Natural killer cell treated with Interleukin-12 subunit alpha and Interleukin-12 subunit beta and Interleukin-15 and Interleukin-18, amount 100 ng/mL, for 72 hours (primary cell): ENCODE measurements at regions not wholly inside any gene's neighbourhood (a gene's known extent, or its start where the extent isn't known, plus 50 kb on each side); places are given as distances from the start of the nearest gene placed in this dataset.

ENCODE experiments used
- ATAC-seq, 2 donors: fragments of 150-1000 bp; cut with Tn5 transposase in 1 of 2; sonication (Bioruptor Pico), chemical (Tn5 transposase) in 1 of 2; 2 replicates each; pipeline ENCODE4 v1.10.0; 2021
- DNase-seq: peaks from one replicate; pipeline ENCODE4 v3.0.0; 2022; ENCODE audit warnings: low spot score
- H3K27ac Mint-ChIP-seq, 2 donors: 1 replicate in 1 of 2; 2 replicates in 1 of 2; pipeline ENCODE4 v1.8.0; 2022; ENCODE audit warnings: mixed read lengths in 2 of 2, mild to moderate bottlenecking in 1 of 2, moderate library complexity in 1 of 2
- H3K27me3 Mint-ChIP-seq, 2 donors: 1 replicate in 1 of 2; 2 replicates in 1 of 2; pipeline ENCODE4 v1.8.0; 2022; ENCODE audit warnings: mixed read lengths in 2 of 2
- H3K36me3 Mint-ChIP-seq: one replicate; pipeline ENCODE4 v1.8.0; 2022; ENCODE audit warnings: mixed read lengths
- H3K4me1 Mint-ChIP-seq, 2 donors: 1 replicate in 1 of 2; 2 replicates in 1 of 2; pipeline ENCODE4 v1.8.0; 2022; ENCODE audit warnings: low read depth in 2 of 2, mixed read lengths in 2 of 2, mild to moderate bottlenecking in 1 of 2
- H3K4me3 Mint-ChIP-seq: one replicate; pipeline ENCODE4 v1.8.0; 2022; ENCODE audit warnings: mixed read lengths
- H3K9me3 Mint-ChIP-seq: 2 replicates; pipeline ENCODE4 v1.8.0; 2022; ENCODE audit warnings: mixed read lengths

- H3K27me3 Mint-ChIP-seq, result no peaks in the 10 kb centered on the region
- H3K4me3 Mint-ChIP-seq, result no peak overlapping the region
- no peak for DNase-seq
- no peaks in the 10 kb centered on the region for H3K9me3 Mint-ChIP-seq
- peaks cover 9 to 10% of the 10 kb centered on the region in 2 donors for H3K4me1 Mint-ChIP-seq
- no peak for ATAC-seq
- H3K27ac Mint-ChIP-seq, result peak overlapping the region in 1 of 2 donors; percentile 39
- H3K36me3 Mint-ChIP-seq, result no peaks in the 10 kb centered on the region
Measured at GRCh38 chr15:95923792-95924191, 406.7 kb upstream of the NR2F2 start.

- Mint-ChIP-seq H3K4me1 (peaks cover 32 to 37% of the 10 kb centered on the region in 2 donors), H3K27ac (no peak overlapping the region)
- ATAC-seq, result no peak
Measured at GRCh38 chr15:95928822-95929221, 401.7 kb upstream of the NR2F2 start.

GRCh38 chr15:95929232-95929846 is 401.2 kb upstream of the NR2F2 start:
- Mint-ChIP-seq H3K27ac (no peak overlapping the region), H3K27me3 (no peaks in the 10 kb centered on the region), H3K4me1 (peaks cover 37 to 42% of the 10 kb centered on the region in 2 donors), H3K9me3 (no peaks in the 10 kb centered on the region), H3K4me3 (peak overlapping the region; percentile 65), H3K36me3 (no peaks in the 10 kb centered on the region)
- ATAC-seq (peak; percentile 79 to 88), DNase-seq (peak; percentile 68)

More at GRCh38 chr15:95928822-95929221, 401.7 kb upstream of the NR2F2 start:
- Mint-ChIP-seq H3K27me3 (no peaks in the 10 kb centered on the region), H3K36me3 (no peaks in the 10 kb centered on the region), H3K4me3 (peak overlapping the region; percentile 65), H3K9me3 (no peaks in the 10 kb centered on the region)
- no peak for DNase-seq

- H3K9me3 Mint-ChIP-seq, result no peaks in the 10 kb centered on the region
- H3K36me3 Mint-ChIP-seq, result no peaks in the 10 kb centered on the region
- ATAC-seq, result no peak
- no peak for DNase-seq
- no peak overlapping the region for H3K4me3 Mint-ChIP-seq
- H3K4me1 Mint-ChIP-seq, result peaks cover 39 to 44% of the 10 kb centered on the region in 2 donors
- no peaks in the 10 kb centered on the region for H3K27me3 Mint-ChIP-seq
- no peak overlapping the region for H3K27ac Mint-ChIP-seq
Measured at GRCh38 chr15:95930659-95931375, 399.7 kb upstream of the NR2F2 start.

- Mint-ChIP-seq H3K4me3 (no peak overlapping the region), H3K27ac (no peak overlapping the region), H3K9me3 (no peaks in the 10 kb centered on the region), H3K4me1 (peaks cover 39 to 44% of the 10 kb centered on the region in 2 donors), H3K36me3 (no peaks in the 10 kb centered on the region), H3K27me3 (no peaks in the 10 kb centered on the region)
- ATAC-seq (no peak), DNase-seq (no peak)
Measured at GRCh38 chr15:95931619-95932018, 398.9 kb upstream of the NR2F2 start.

- no peak overlapping the region for H3K27ac Mint-ChIP-seq
- no peak for ATAC-seq
- no peaks in the 10 kb centered on the region for H3K9me3 Mint-ChIP-seq
- peaks cover 0 to 2% of the 10 kb centered on the region in 2 donors for H3K27me3 Mint-ChIP-seq
- H3K4me1 Mint-ChIP-seq, result peaks cover 39 to 44% of the 10 kb centered on the region in 2 donors
- no peaks in the 10 kb centered on the region for H3K36me3 Mint-ChIP-seq
- no peak for DNase-seq
- H3K4me3 Mint-ChIP-seq, result no peak overlapping the region
Measured at GRCh38 chr15:95932141-95932540, 398.4 kb upstream of the NR2F2 start.

- Mint-ChIP-seq H3K4me3 (no peak overlapping the region), H3K9me3 (no peaks in the 10 kb centered on the region), H3K27ac (no peak overlapping the region), H3K4me1 (peaks cover 39 to 40% of the 10 kb centered on the region in 2 donors), H3K27me3 (peaks cover 0 to 2% of the 10 kb centered on the region in 2 donors), H3K36me3 (no peaks in the 10 kb centered on the region)
- no peak for DNase-seq
- no peak for ATAC-seq
Measured at GRCh38 chr15:95932676-95933075, 397.8 kb upstream of the NR2F2 start.

- no peak for DNase-seq
- no peak for ATAC-seq
- Mint-ChIP-seq H3K36me3 (no peaks in the 10 kb centered on the region), H3K9me3 (no peaks in the 10 kb centered on the region), H3K4me3 (no peak overlapping the region), H3K4me1 (peaks cover 17 to 22% of the 10 kb centered on the region in 2 donors), H3K27ac (no peak overlapping the region), H3K27me3 (peaks cover 0 to 2% of the 10 kb centered on the region in 2 donors)
Measured at GRCh38 chr15:95935852-95936251, 394.6 kb upstream of the NR2F2 start.

GRCh38 chr15:95937128-95937528 is 393.4 kb upstream of the NR2F2 start:
- H3K27me3 Mint-ChIP-seq, result peaks cover 0 to 2% of the 10 kb centered on the region in 2 donors
- H3K4me1 Mint-ChIP-seq, result peaks cover 16 to 19% of the 10 kb centered on the region in 2 donors
- ATAC-seq (no peak), DNase-seq (no peak)
- no peak overlapping the region for H3K27ac Mint-ChIP-seq
- no peaks in the 10 kb centered on the region for H3K9me3 Mint-ChIP-seq
- no peaks in the 10 kb centered on the region for H3K36me3 Mint-ChIP-seq
- H3K4me3 Mint-ChIP-seq, result no peak overlapping the region

- DNase-seq (no peak), ATAC-seq (no peak)
- Mint-ChIP-seq H3K36me3 (peaks cover 4% of the 10 kb centered on the region), H3K4me3 (no peak overlapping the region), H3K4me1 (no peaks in the 10 kb centered on the region), H3K9me3 (no peaks in the 10 kb centered on the region), H3K27me3 (peaks cover 0 to 9% of the 10 kb centered on the region in 2 donors), H3K27ac (no peak overlapping the region)
Measured at GRCh38 chr15:95940431-95940985, 390.0 kb upstream of the NR2F2 start.

- no peaks in the 10 kb centered on the region for H3K9me3 Mint-ChIP-seq
- no peak for DNase-seq
- H3K36me3 Mint-ChIP-seq, result peaks cover 4% of the 10 kb centered on the region
- H3K4me3 Mint-ChIP-seq, result no peak overlapping the region
- H3K27me3 Mint-ChIP-seq, result peaks cover 0 to 11% of the 10 kb centered on the region in 2 donors
- H3K4me1 Mint-ChIP-seq, result no peaks in the 10 kb centered on the region
- no peak overlapping the region for H3K27ac Mint-ChIP-seq
- no peak for ATAC-seq
Measured at GRCh38 chr15:95944193-95944592, 386.3 kb upstream of the NR2F2 start.

- DNase-seq (no peak), ATAC-seq (no peak)
- peaks cover 0 to 11% of the 10 kb centered on the region in 2 donors for H3K27me3 Mint-ChIP-seq
- peaks cover 4% of the 10 kb centered on the region for H3K36me3 Mint-ChIP-seq
- no peak overlapping the region for H3K4me3 Mint-ChIP-seq
- H3K4me1 Mint-ChIP-seq, result no peaks in the 10 kb centered on the region
- no peaks in the 10 kb centered on the region for H3K9me3 Mint-ChIP-seq
- H3K27ac Mint-ChIP-seq, result no peak overlapping the region
Measured at GRCh38 chr15:95944661-95945255, 385.7 kb upstream of the NR2F2 start.

GRCh38 chr15:95946241-95946640 is 384.3 kb upstream of the NR2F2 start:
- Mint-ChIP-seq H3K27ac (no peak overlapping the region), H3K4me1 (no peaks in the 10 kb centered on the region), H3K27me3 (peaks cover 0 to 13% of the 10 kb centered on the region in 2 donors), H3K4me3 (no peak overlapping the region), H3K36me3 (peaks cover 4% of the 10 kb centered on the region), H3K9me3 (no peaks in the 10 kb centered on the region)
- ATAC-seq (no peak), DNase-seq (no peak)

GRCh38 chr15:95946926-95947325 is 383.6 kb upstream of the NR2F2 start:
- Mint-ChIP-seq H3K4me3 (no peak overlapping the region), H3K9me3 (peaks cover under 1% of the 10 kb centered on the region), H3K4me1 (no peaks in the 10 kb centered on the region), H3K27ac (no peak overlapping the region), H3K27me3 (peaks cover 0 to 14% of the 10 kb centered on the region in 2 donors), H3K36me3 (peaks cover 4% of the 10 kb centered on the region)
- ATAC-seq (no peak), DNase-seq (no peak)
